ENCODE measurements at regions not wholly inside any gene's neighbourhood (a gene's known extent, or its start where the extent isn't known, plus 50 kb on each side); places are given as distances from the start of the nearest gene placed in this dataset.

DNA sequence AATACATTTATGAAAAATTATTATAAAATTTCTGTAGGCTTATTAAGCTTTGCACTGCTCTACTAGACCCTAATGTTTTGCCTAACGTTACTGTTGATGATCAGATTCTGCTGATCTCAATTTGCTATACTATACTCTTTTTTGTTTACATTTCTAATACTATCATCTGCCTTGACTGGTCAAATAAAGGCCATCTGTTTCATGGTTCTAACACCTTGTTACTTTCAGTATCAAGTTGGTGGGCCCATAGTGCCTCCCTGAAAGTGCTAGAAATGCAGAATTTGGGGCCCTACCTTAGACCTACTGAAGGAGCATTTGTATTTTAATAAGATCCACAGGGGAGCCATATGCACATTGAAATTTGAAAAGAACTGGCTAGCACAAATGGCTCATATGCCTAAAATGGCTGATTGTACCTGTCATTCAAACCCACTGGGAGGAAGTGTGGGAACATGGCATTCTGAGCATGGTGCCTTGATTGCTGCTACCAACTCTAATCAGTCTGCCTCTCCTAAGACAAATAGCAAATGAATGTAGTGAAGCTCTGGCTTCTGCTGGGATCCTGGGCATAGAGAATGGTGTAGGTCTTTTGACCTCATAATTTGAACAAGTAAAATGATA, 199.1 kb upstream of the BTBD3 start:
- no peak overlapping the region for H3K4me3 ChIP-seq (ENCODE audit: insufficient read depth, low read depth, low read length)
- no peak overlapping the region for H2AFZ ChIP-seq (ENCODE audit: low read depth, low read length)
- no peaks in the 10 kb centered on the region for H3K9me3 ChIP-seq (ENCODE audit: insufficient read depth, low read depth, low read length)
- no peak overlapping the region for H3K4me2 ChIP-seq (ENCODE audit: low read length)
- no peaks in the 10 kb centered on the region for H3K36me3 ChIP-seq (ENCODE audit: insufficient read depth, low read length)
- no peak overlapping the region for H3K9ac ChIP-seq (ENCODE audit: low read length)
- no peak overlapping the region for H3K27ac ChIP-seq (ENCODE audit: low read depth, low read length)
- Mint-ChIP-seq H3K27me3 (ENCODE audit: low read depth, unreplicated experiment) (peaks cover 2% of the 10 kb centered on the region), H3K9me3 (ENCODE audit: unreplicated experiment) (no peaks in the 10 kb centered on the region), H3K27ac (ENCODE audit: unreplicated experiment) (no peak overlapping the region), H3K4me3 (ENCODE audit: unreplicated experiment) (no peak overlapping the region), H3K4me1 (ENCODE audit: low read depth, unreplicated experiment) (peaks cover 30% of the 10 kb centered on the region), H3K36me3 (ENCODE audit: low read depth, unreplicated experiment) (no peaks in the 10 kb centered on the region)
- H3K27me3 ChIP-seq (ENCODE audit: insufficient read depth, low read length): no peaks in the 10 kb centered on the region
- TF ChIP-seq, protein P1, sequence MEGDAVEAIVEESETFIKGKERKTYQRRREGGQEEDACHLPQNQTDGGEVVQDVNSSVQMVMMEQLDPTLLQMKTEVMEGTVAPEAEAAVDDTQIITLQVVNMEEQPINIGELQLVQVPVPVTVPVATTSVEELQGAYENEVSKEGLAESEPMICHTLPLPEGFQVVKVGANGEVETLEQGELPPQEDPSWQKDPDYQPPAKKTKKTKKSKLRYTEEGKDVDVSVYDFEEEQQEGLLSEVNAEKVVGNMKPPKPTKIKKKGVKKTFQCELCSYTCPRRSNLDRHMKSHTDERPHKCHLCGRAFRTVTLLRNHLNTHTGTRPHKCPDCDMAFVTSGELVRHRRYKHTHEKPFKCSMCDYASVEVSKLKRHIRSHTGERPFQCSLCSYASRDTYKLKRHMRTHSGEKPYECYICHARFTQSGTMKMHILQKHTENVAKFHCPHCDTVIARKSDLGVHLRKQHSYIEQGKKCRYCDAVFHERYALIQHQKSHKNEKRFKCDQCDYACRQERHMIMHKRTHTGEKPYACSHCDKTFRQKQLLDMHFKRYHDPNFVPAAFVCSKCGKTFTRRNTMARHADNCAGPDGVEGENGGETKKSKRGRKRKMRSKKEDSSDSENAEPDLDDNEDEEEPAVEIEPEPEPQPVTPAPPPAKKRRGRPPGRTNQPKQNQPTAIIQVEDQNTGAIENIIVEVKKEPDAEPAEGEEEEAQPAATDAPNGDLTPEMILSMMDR (IDR thresholded peaks at IDR 0.05; ENCODE audit: insufficient read depth, low read depth, low read length): no peak
- TF ChIP-seq EZH2 (IDR thresholded peaks at IDR 0.05; ENCODE audit: insufficient read depth, low read length): no peak
- H3K4me1 ChIP-seq (ENCODE audit: insufficient read depth, low read length): peaks cover 12% of the 10 kb centered on the region
- no peaks in the 10 kb centered on the region for H4K20me1 ChIP-seq (ENCODE audit: insufficient read depth, low read length)
- FAIRE-seq (no peak), DNase-seq (ENCODE audit: low read depth) (no peak)
- no peaks in the 10 kb centered on the region for H3K79me2 ChIP-seq (ENCODE audit: insufficient read depth, low read length)

DNA sequence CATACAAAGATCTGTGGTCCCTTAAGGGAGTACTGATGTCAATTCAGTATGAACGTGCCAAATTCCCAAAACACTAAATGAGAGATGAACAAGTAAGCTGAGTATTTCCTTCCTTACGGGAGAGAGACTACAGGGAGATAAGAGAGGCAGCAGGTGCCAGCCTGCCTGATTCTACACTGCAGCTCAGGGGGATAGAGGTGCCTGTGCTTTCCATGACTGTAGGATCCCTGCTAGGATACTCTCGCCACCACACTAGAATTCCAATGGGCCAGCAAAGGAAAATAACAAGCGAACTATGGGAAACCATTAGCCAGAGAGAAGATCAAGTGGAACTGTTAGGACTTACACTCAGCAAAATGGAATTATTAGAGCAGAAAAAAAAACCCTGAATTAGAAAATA, 198.5 kb upstream of the BTBD3 start:
- Mint-ChIP-seq H3K27ac (ENCODE audit: unreplicated experiment) (no peak overlapping the region), H3K27me3 (ENCODE audit: low read depth, unreplicated experiment) (peaks cover 3% of the 10 kb centered on the region), H3K4me1 (ENCODE audit: low read depth, unreplicated experiment) (peaks cover 30% of the 10 kb centered on the region), H3K4me3 (ENCODE audit: unreplicated experiment) (no peak overlapping the region), H3K36me3 (ENCODE audit: low read depth, unreplicated experiment) (no peaks in the 10 kb centered on the region), H3K9me3 (ENCODE audit: unreplicated experiment) (no peaks in the 10 kb centered on the region)
- H3K27me3 ChIP-seq (ENCODE audit: insufficient read depth, low read length): no peaks in the 10 kb centered on the region
- H3K27ac ChIP-seq (ENCODE audit: low read depth, low read length): no peak overlapping the region
- DNase-seq (ENCODE audit: low read depth): no peak
- no peaks in the 10 kb centered on the region for H3K9me3 ChIP-seq (ENCODE audit: insufficient read depth, low read depth, low read length)
- TF ChIP-seq, protein P1 (IDR thresholded peaks at IDR 0.05; ENCODE audit: insufficient read depth, low read depth, low read length): no peak
- TF ChIP-seq EZH2 (IDR thresholded peaks at IDR 0.05; ENCODE audit: insufficient read depth, low read length): no peak
- H3K9ac ChIP-seq (ENCODE audit: low read length): no peak overlapping the region
- H3K4me2 ChIP-seq (ENCODE audit: low read length): no peak overlapping the region
- no peak for FAIRE-seq
- peaks cover 12% of the 10 kb centered on the region for H3K4me1 ChIP-seq (ENCODE audit: insufficient read depth, low read length)
- H3K36me3 ChIP-seq (ENCODE audit: insufficient read depth, low read length): no peaks in the 10 kb centered on the region
- H2AFZ ChIP-seq (ENCODE audit: low read depth, low read length): no peak overlapping the region
- H4K20me1 ChIP-seq (ENCODE audit: insufficient read depth, low read length): no peaks in the 10 kb centered on the region
- H3K4me3 ChIP-seq (ENCODE audit: insufficient read depth, low read depth, low read length): no peak overlapping the region
- H3K79me2 ChIP-seq (ENCODE audit: insufficient read depth, low read length): no peaks in the 10 kb centered on the region

DNA sequence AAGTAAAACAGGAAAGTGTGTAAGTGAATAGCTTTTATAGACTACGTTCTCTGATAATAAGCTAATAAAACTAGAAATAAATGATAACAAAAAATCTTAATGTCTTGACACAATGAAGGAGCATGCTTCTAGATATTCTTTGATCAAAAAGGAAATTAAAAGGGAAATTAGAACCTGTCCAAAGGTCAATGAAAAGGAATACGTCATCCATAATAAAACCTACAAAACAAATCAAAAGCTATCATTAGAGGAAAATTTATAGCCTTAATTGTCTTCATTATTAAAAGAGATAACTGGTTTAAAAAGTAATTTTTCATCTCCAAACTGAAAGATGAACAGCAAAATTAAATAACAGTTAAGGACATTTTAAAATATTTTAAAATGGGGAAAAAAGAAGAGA, 196.3 kb upstream of the BTBD3 start:
- peaks cover 3% of the 10 kb centered on the region for H3K27me3 Mint-ChIP-seq (ENCODE audit: low read depth, unreplicated experiment)
- TF ChIP-seq EZH2 (IDR thresholded peaks at IDR 0.05; ENCODE audit: insufficient read depth, low read length): no peak
- TF ChIP-seq, protein P1 (IDR thresholded peaks at IDR 0.05; ENCODE audit: insufficient read depth, low read depth, low read length): no peak
- Histone ChIP-seq H3K9me3 (ENCODE audit: insufficient read depth, low read depth, low read length) (no peaks in the 10 kb centered on the region), H3K79me2 (ENCODE audit: insufficient read depth, low read length) (no peaks in the 10 kb centered on the region), H3K9ac (ENCODE audit: low read length) (no peak overlapping the region), H3K36me3 (ENCODE audit: insufficient read depth, low read length) (no peaks in the 10 kb centered on the region), H3K4me1 (ENCODE audit: insufficient read depth, low read length) (peaks cover 4% of the 10 kb centered on the region), H3K27ac (ENCODE audit: low read depth, low read length) (no peak overlapping the region), H3K27me3 (ENCODE audit: insufficient read depth, low read length) (no peaks in the 10 kb centered on the region), H2AFZ (ENCODE audit: low read depth, low read length) (no peak overlapping the region), H4K20me1 (ENCODE audit: insufficient read depth, low read length) (no peaks in the 10 kb centered on the region), H3K4me2 (ENCODE audit: low read length) (no peak overlapping the region), H3K4me3 (ENCODE audit: insufficient read depth, low read depth, low read length) (no peak overlapping the region)
- H3K36me3 Mint-ChIP-seq (ENCODE audit: low read depth, unreplicated experiment): no peaks in the 10 kb centered on the region
- no peak for DNase-seq (ENCODE audit: low read depth)
- peaks cover 10% of the 10 kb centered on the region for H3K4me1 Mint-ChIP-seq (ENCODE audit: low read depth, unreplicated experiment)
- H3K27ac Mint-ChIP-seq (ENCODE audit: unreplicated experiment): no peak overlapping the region
- no peaks in the 10 kb centered on the region for H3K9me3 Mint-ChIP-seq (ENCODE audit: unreplicated experiment)
- no peak for FAIRE-seq
- H3K4me3 Mint-ChIP-seq (ENCODE audit: unreplicated experiment): no peak overlapping the region
